GM23248 (cell line): ENCODE measurements at regions not wholly inside any gene's neighbourhood (a gene's known extent, or its start where the extent isn't known, plus 50 kb on each side); places are given as distances from the start of the nearest gene placed in this dataset.

Experiments used
- DNase-seq: peaks from one replicate; pipeline ENCODE4 v3.0.0-alpha.2; 2015
- H2AFZ ChIP-seq: fragments of 200-600 bp; sonication (generic); 2 replicates; pipeline ENCODE4 v1.6.1; 2016; ENCODE audit warnings: antibody characterized with exemption
- H3F3A ChIP-seq: fragments of 200-600 bp; sonication (generic); 2 replicates; pipeline ENCODE4 v1.6.1; 2016; ENCODE audit warnings: mild to moderate bottlenecking, antibody characterized with exemption, mixed run types; ENCODE audit not compliant: insufficient read depth
- H3K27ac ChIP-seq: fragments of 200-600 bp; sonication (generic); 2 replicates; pipeline ENCODE4 v1.5.1; 2016; ENCODE audit warnings: mild to moderate bottlenecking
- H3K27me3 ChIP-seq: fragments of 200-600 bp; sonication (generic); replicated peaks from 2 replicates; pipeline ENCODE4 v1.6.1; 2016; ENCODE audit warnings: mild to moderate bottlenecking; ENCODE audit not compliant: insufficient read depth
- H3K36me3 ChIP-seq: fragments of 200-600 bp; sonication (generic); 2 replicates; pipeline ENCODE4 v1.6.1; 2016; ENCODE audit warnings: low read depth, mild to moderate bottlenecking
- H3K4me1 ChIP-seq: fragments of 200-600 bp; sonication (generic); 2 replicates; pipeline ENCODE4 v1.6.1; 2016; ENCODE audit warnings: mild to moderate bottlenecking; ENCODE audit not compliant: insufficient read depth
- H3K4me2 ChIP-seq: fragments of 200-600 bp; sonication (generic); one replicate; pipeline ENCODE4 v1.6.1; 2016; ENCODE audit warnings: mild to moderate bottlenecking; ENCODE audit not compliant: unreplicated experiment
- H3K4me3 ChIP-seq: fragments of 200-600 bp; sonication (generic); 2 replicates; pipeline ENCODE4 v1.5.1; 2016; ENCODE audit warnings: mild to moderate bottlenecking
- H3K79me2 ChIP-seq: fragments of 200-600 bp; sonication (generic); 2 replicates; pipeline ENCODE4 v1.6.1; 2016; ENCODE audit warnings: mild to moderate bottlenecking; ENCODE audit not compliant: insufficient read depth
- H3K9ac ChIP-seq: fragments of 200-600 bp; sonication (generic); 2 replicates; pipeline ENCODE4 v1.6.1; 2016; ENCODE audit warnings: mild to moderate bottlenecking
- H3K9me2 ChIP-seq: fragments of 200-600 bp; sonication (generic); 2 replicates; pipeline ENCODE4 v1.6.1; 2016; ENCODE audit warnings: mixed run types, mild to moderate bottlenecking, moderate library complexity; ENCODE audit not compliant: insufficient read depth
- H3K9me3 ChIP-seq: fragments of 200-600 bp; sonication (generic); one replicate; pipeline ENCODE4 v1.6.1; 2017; ENCODE audit warnings: low read depth
- H4K20me1 ChIP-seq: fragments of 200-600 bp; sonication (generic); 2 replicates; pipeline ENCODE4 v1.6.0; 2016; ENCODE audit not compliant: insufficient read depth
- EZH2 ChIP-seq: fragments of 200-600 bp; sonication (generic); IDR thresholded peaks from 2 replicates; pipeline ENCODE4 v1.6.1; 2018; ENCODE audit warnings: antibody characterized with exemption, mild to moderate bottlenecking; ENCODE audit not compliant: insufficient read depth, poor library complexity, severe bottlenecking
- EZH2phosphoT487 ChIP-seq: fragments of 200-600 bp; sonication (generic); IDR thresholded peaks from 2 replicates; pipeline ENCODE4 v1.6.1; 2018; ENCODE audit warnings: antibody characterized with exemption, moderate library complexity, mild to moderate bottlenecking, low read depth; ENCODE audit not compliant: insufficient read depth
- WGBS, 2 experiments: methylation state at CpG; one replicate each; pipeline ENCODE4 v1.1.6; 2015 to 2017; ENCODE audit warnings: low lambda C conversion rate in 2 of 2, low coverage in 1 of 2; ENCODE audit errors: missing lambda C conversion rate in 2 of 2; 5-methylcytosine and 5-hydroxymethylcytosine counted together
- in situ Hi-C: fragments of 300-500 bp; cut with MboI; formaldehyde crosslinking; loops from 2 replicates; pipeline ENCODE4 v1.15.0; 2020

- in situ Hi-C loops = loop anchor here (25.0 kb wide), 2 partner anchors 285 to 715 kb away; partner anchors contain the start of genes CTSO and PDGFC
- Histone ChIP-seq H3F3A (peaks cover 35% of the 10 kb centered on the region), H3K4me1 (peaks cover 36% of the 10 kb centered on the region), H3K79me2 (no peaks in the 10 kb centered on the region), H4K20me1 (no peaks in the 10 kb centered on the region), H3K9ac (no peak overlapping the region), H3K4me2 (peak overlapping the region; percentile 7), H3K4me3 (no peak overlapping the region), H3K27me3 (no peaks in the 10 kb centered on the region), H3K9me2 (no peaks in the 10 kb centered on the region), H3K9me3 (no peaks in the 10 kb centered on the region), H3K36me3 (no peaks in the 10 kb centered on the region), H2AFZ (no peak overlapping the region), H3K27ac (no peak overlapping the region)
- no peak for DNase-seq
- WGBS, 2 experiments = 70 to 77% methylated on average over 4 of the region's 4 CpGs
- no peak for TF ChIP-seq EZH2phosphoT487
- no peak for TF ChIP-seq EZH2
Measured at GRCh38 chr4:156677656-156678055, 293.9 kb downstream of the PDGFC start.

- no peaks in the 10 kb centered on the region for H3K79me2 ChIP-seq
- peaks cover 41% of the 10 kb centered on the region for H3K4me1 ChIP-seq
- H3K27me3 ChIP-seq = no peaks in the 10 kb centered on the region
- no peaks in the 10 kb centered on the region for H3K9me2 ChIP-seq
- H4K20me1 ChIP-seq = no peaks in the 10 kb centered on the region
- H3K36me3 ChIP-seq = no peaks in the 10 kb centered on the region
- H3F3A ChIP-seq = peaks cover 40% of the 10 kb centered on the region
- H3K9me3 ChIP-seq = no peaks in the 10 kb centered on the region
- TF ChIP-seq EZH2phosphoT487 (0 out of 2 replicates have a peak, but pooled peaks have one; percentile 42), EZH2 (no peak)
- peak overlapping the region; percentile 7 for H3K4me2 ChIP-seq
- 39 to 47% methylated on average over 6 of the region's 6 CpGs for WGBS, 2 experiments
- H3K9ac ChIP-seq = no peak overlapping the region
- H3K27ac ChIP-seq = peak overlapping the region; percentile 7
- H3K4me3 ChIP-seq = no peak overlapping the region
- in situ Hi-C loops = loop anchor here (25.0 kb wide), 2 partner anchors 285 to 715 kb away; partner anchors contain the start of genes CTSO and PDGFC
- DNase-seq = peak; percentile 71
- H2AFZ ChIP-seq = no peak overlapping the region
Measured at GRCh38 chr4:156677131-156677531, 294.5 kb downstream of the PDGFC start.

- Histone ChIP-seq H3K9ac (no peak overlapping the region), H3K4me2 (peak overlapping the region; percentile 7), H3K9me2 (no peaks in the 10 kb centered on the region), H3K27me3 (no peaks in the 10 kb centered on the region), H3K79me2 (no peaks in the 10 kb centered on the region), H3K4me3 (no peak overlapping the region), H3K9me3 (no peaks in the 10 kb centered on the region), H3K27ac (peak overlapping the region; percentile 7), H3K4me1 (peaks cover 49% of the 10 kb centered on the region), H2AFZ (no peak overlapping the region), H3F3A (peaks cover 44% of the 10 kb centered on the region), H3K36me3 (no peaks in the 10 kb centered on the region), H4K20me1 (no peaks in the 10 kb centered on the region)
- in situ Hi-C loops = loop anchor here (25.0 kb wide), 2 partner anchors 286 to 714 kb away; partner anchors contain the start of genes CTSO and PDGFC
- DNase-seq = peak; percentile 8
- TF ChIP-seq EZH2 = no peak
- TF ChIP-seq EZH2phosphoT487 = no peak
- 97 to 99% methylated on average over 3 of the region's 3 CpGs for WGBS, 2 experiments
Measured at GRCh38 chr4:156676116-156676851, 295.3 kb downstream of the PDGFC start.

GRCh38 chr4:156673483-156673882, 298.1 kb downstream of the PDGFC start:
- Histone ChIP-seq H3K27ac (peak overlapping the region; percentile 59), H3K4me3 (peak overlapping the region; percentile 60), H3K27me3 (no peaks in the 10 kb centered on the region), H3K9ac (peak overlapping the region; percentile 30), H3K4me1 (peaks cover 51% of the 10 kb centered on the region), H2AFZ (peak overlapping the region; percentile 37), H3K79me2 (no peaks in the 10 kb centered on the region), H3K9me2 (no peaks in the 10 kb centered on the region), H3K9me3 (no peaks in the 10 kb centered on the region), H4K20me1 (no peaks in the 10 kb centered on the region), H3K4me2 (peak overlapping the region; percentile 77), H3F3A (peaks cover 44% of the 10 kb centered on the region), H3K36me3 (no peaks in the 10 kb centered on the region)
- peak; percentile 74 for DNase-seq
- in situ Hi-C loops = no loop called here
- TF ChIP-seq EZH2phosphoT487 = no peak
- TF ChIP-seq EZH2 = no peak
- 11% methylated on average over 4 of the region's 4 CpGs for WGBS, 2 experiments
